Cardiac fibroblast (primary cell): ENCODE measurements at regions not wholly inside any gene's neighbourhood (a gene's known extent, or its start where the extent isn't known, plus 50 kb on each side); places are given as distances from the start of the nearest gene placed in this dataset.

ENCODE experiments used
- DNase-seq, 2 donors: peaks; one replicate each; pipeline versions ENCODE4 v3.0.0 to v3.0.0-alpha.2; 2010; ENCODE audit warnings: low read depth in 2 of 2
- H3K4me3 ChIP-seq, 2 donors: replicated peaks in 1 of 2; 1 replicate in 1 of 2; 2 replicates in 1 of 2; pipeline ENCODE4 v1.5.1; 2011; ENCODE audit warnings: low read depth in 2 of 2, low read length in 2 of 2, mild to moderate bottlenecking in 2 of 2, moderate library complexity in 1 of 2
- TF ChIP-seq, protein P1 (sequence below): IDR thresholded peaks from one replicate; pipeline ENCODE4 v1.5.1; 2011; ENCODE audit warnings: low read depth, mild to moderate bottlenecking, low read length, inconsistent platforms

DNA sequence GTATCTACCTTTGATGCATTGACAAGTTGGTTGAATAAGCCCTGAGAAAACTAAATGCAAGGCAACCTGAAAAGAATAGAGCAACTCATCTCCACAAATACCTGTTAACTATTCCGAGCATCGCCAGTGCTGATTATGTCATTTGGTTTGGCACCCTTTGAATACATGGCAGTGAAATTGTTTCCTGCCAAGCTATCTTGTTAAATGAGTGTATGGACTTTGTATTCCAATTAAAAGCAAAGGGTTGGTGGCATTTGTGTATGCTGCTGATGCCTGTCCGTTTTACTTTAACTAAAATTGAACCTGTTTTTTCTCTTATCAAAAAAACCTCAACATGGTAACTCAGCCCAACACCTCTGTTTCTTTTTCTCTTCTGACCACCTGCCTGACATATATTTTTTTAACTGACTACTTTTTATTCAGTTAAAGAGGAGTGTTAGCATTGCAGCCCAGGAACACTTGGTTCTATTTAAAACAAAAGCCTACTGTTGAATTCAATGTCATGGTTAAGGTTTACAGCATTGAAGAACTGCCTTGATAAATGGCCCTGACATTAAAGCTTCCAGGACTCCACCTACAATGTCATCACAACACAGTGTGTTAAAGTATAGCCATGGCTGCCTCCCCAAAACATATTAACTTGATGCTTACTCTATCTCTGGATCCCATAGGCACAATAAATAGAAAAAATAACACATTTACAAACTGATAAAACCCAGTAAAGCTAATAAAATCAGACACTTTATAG is 838.3 kb upstream of the NOVA1 start:
- no peak overlapping the region for H3K4me3 ChIP-seq
- TF ChIP-seq, protein P1, sequence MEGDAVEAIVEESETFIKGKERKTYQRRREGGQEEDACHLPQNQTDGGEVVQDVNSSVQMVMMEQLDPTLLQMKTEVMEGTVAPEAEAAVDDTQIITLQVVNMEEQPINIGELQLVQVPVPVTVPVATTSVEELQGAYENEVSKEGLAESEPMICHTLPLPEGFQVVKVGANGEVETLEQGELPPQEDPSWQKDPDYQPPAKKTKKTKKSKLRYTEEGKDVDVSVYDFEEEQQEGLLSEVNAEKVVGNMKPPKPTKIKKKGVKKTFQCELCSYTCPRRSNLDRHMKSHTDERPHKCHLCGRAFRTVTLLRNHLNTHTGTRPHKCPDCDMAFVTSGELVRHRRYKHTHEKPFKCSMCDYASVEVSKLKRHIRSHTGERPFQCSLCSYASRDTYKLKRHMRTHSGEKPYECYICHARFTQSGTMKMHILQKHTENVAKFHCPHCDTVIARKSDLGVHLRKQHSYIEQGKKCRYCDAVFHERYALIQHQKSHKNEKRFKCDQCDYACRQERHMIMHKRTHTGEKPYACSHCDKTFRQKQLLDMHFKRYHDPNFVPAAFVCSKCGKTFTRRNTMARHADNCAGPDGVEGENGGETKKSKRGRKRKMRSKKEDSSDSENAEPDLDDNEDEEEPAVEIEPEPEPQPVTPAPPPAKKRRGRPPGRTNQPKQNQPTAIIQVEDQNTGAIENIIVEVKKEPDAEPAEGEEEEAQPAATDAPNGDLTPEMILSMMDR, result no peak

DNA sequence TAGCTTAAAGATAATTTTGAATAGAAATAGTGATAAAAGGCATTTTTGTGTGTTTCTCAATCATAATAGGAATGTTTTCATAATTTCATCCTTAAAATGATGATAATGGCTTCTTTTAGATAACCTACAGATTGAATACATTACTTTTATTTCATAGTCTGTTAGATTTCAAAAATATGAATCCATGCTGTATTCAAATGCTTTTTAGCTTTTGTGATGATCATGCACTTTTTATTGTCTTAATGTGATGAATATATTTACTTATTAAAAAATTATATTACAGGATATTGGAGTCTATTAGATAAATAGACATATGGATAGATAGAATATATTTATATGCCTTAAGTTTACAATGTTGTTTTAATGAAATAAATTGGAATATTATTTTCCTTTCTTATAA is 886.8 kb upstream of the NOVA1 start:
- H3K4me3 ChIP-seq, result no peak overlapping the region
- DNase-seq, result no peak
- TF ChIP-seq, protein P1, result no peak

More for the DNA sequence above, 838.3 kb upstream of the NOVA1 start:
- no peak for DNase-seq

DNA sequence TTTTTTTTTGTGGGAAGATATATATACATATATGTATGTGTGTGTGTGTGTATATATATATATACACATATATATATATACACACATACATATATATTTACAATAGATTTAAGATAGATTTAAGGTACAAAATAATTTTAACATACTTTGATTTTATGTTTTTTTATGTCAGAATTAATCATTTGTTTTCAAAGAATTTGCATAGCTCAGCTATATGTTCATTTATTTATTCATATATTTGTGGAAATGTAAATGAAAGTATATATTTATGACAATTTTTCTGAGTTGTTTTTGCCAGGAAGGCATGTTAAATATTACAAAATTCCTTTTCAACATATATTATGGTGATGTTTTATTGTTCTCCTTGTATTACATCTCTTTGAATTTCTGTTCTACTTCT is 887.4 kb upstream of the NOVA1 start:
- TF ChIP-seq, protein P1, result no peak
- H3K4me3 ChIP-seq, result no peak overlapping the region
- no peak for DNase-seq

DNA sequence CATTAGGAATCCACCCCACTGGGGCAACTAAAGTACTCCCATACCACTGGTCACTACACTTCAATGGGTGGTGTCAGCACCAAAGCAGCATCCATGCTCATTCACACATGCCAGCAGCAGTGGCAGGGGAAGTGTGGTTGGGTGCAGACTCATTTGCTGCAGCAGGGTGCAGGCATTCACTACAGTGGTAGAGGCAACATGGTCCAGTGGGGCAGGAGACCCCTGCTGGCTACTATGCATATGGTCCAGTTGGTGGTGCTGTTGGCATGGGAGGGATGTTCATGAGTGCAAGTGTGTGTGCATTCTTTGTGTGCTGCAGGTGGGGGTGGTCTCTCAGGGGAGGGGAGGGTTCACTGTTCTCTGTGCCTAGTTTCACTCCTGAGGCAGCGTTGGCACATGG is 908.4 kb upstream of the NOVA1 start:
- no peak overlapping the region for H3K4me3 ChIP-seq
- DNase-seq, result no peak
- TF ChIP-seq, protein P1, result no peak

DNA sequence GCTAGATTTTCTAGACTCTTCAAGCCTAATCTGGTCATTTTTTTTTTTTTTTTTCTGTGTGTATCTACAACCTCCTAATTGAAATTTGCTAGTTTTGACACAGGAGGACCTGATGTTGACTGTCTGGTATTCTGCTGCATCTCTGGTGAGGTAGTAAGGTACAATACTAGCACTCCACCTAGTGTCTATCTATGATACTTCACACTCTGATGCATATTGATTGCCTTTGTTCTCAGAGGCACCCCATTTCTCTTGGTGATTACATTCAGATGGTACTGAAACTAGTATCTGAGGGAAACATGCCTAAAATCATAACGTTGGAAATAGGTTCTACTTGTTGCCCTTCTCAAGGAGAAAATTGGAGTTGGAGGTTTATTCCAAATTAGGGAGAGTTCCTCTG is 930.5 kb upstream of the NOVA1 start:
- DNase-seq, result peak; percentile 35 to 51
- TF ChIP-seq, protein P1, result peak; percentile 37
- H3K4me3 ChIP-seq, result no peak overlapping the region

DNA sequence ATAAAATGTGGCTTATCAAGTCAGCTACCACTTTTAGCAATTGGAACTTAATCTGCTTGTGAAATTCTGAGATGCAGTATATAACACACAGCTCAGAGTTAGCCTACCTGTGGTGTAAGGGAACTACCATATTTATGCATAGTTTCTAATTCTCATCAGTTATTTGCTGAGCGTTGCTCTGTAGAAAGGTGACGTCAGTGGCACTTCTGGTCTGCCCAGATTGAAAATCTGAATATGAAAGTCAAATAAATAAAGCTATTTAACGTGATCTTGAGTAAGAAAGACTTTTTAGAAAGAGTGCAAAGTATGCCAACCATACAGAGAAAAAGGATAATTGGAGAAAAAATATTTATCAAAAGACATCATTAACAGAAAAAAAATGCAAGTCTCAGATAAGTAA is 938.9 kb upstream of the NOVA1 start:
- no peak for DNase-seq
- no peak overlapping the region for H3K4me3 ChIP-seq
- TF ChIP-seq, protein P1, result no peak

DNA sequence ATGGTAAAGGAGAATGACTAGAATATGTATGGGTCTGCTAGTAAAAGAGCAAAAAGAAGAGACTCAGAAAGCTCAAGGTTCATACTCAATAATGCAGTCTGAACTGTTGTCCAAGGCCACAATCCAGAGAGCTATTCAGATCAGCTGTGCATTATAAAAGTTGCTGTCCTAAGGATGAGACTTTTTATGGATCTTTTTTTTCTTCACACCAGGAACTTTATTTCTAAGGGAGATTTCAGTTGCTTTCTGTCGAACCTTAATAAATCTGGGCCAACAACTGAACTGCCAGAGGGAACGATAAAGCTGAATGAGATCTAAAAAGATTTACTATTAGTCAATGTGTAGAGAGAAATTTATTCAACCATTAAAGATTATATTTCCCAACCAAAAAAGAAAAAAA is 948.3 kb upstream of the NOVA1 start:
- no peak overlapping the region for H3K4me3 ChIP-seq
- TF ChIP-seq, protein P1, result no peak
- DNase-seq, result no peak
